Medulla oblongata (tissue), 1 donor: ENCODE measurements at regions not wholly inside any gene's neighbourhood (a gene's known extent, or its start where the extent isn't known, plus 50 kb on each side); places are given as distances from the start of the nearest gene placed in this dataset.
"Not testable (repeated sequence)": the region's sequence is repeated elsewhere in the genome, so short reads cannot be mapped to it uniquely, and the experiment has no call there.

Experiments used
- DNase-seq: peaks from one replicate; pipeline ENCODE4 v3.0.0-alpha.2; 2015; ENCODE audit errors: extremely low spot score

GRCh38 chr2:167752734-167753133, 494.7 kb downstream of the STK39 start:
- DNase-seq: no peak

GRCh38 chr2:167750675-167751074, 496.7 kb downstream of the STK39 start:
- DNase-seq: no peak

- no peak for DNase-seq
These were observed 497.7 kb downstream of the STK39 start for GRCh38 chr2:167749660-167750059.

GRCh38 chr2:167749016-167749415, 498.4 kb downstream of the STK39 start:
- DNase-seq: no peak

GRCh38 chr2:167748536-167748935, 498.9 kb downstream of the STK39 start:
- DNase-seq: no peak

GRCh38 chr2:167745667-167746066, 501.7 kb downstream of the STK39 start:
- DNase-seq: no peak

GRCh38 chr2:167739921-167740320, 507.5 kb downstream of the STK39 start:
- not testable (repeated sequence) for DNase-seq

- DNase-seq: no peak
These were observed 513.6 kb downstream of the STK39 start for GRCh38 chr2:167733747-167734146.

- DNase-seq: no peak
These were observed 515.1 kb downstream of the STK39 start for GRCh38 chr2:167732326-167732725.

GRCh38 chr2:167729911-167730310, 517.5 kb downstream of the STK39 start:
- no peak for DNase-seq

GRCh38 chr2:167726788-167727187, 520.6 kb downstream of the STK39 start:
- no peak for DNase-seq

GRCh38 chr2:167721593-167721992, 525.8 kb downstream of the STK39 start:
- DNase-seq: no peak

GRCh38 chr2:167719410-167719809, 528.0 kb downstream of the STK39 start:
- DNase-seq: no peak

GRCh38 chr2:167718560-167718959, 528.8 kb downstream of the STK39 start:
- no peak for DNase-seq

- DNase-seq: no peak
These were observed 531.5 kb downstream of the STK39 start for GRCh38 chr2:167715932-167716331.

GRCh38 chr2:167715498-167715897, 531.9 kb downstream of the STK39 start:
- not testable (repeated sequence) for DNase-seq

GRCh38 chr2:167712275-167712674, 535.1 kb downstream of the STK39 start:
- DNase-seq: no peak

GRCh38 chr2:167708998-167709397, 538.4 kb downstream of the STK39 start:
- DNase-seq: no peak

GRCh38 chr2:167706800-167707199, 540.6 kb downstream of the STK39 start:
- DNase-seq: no peak

GRCh38 chr2:167703441-167703840, 544.0 kb downstream of the STK39 start:
- no peak for DNase-seq

GRCh38 chr2:167702227-167702626, 545.2 kb downstream of the STK39 start:
- DNase-seq: no peak

GRCh38 chr2:167701651-167702050, 545.7 kb downstream of the STK39 start:
- DNase-seq: no peak

GRCh38 chr2:167697948-167698347, 549.4 kb downstream of the STK39 start:
- no peak for DNase-seq

- DNase-seq: no peak
These were observed 550.2 kb downstream of the STK39 start for GRCh38 chr2:167697194-167697593.

- DNase-seq: no peak
These were observed 554.5 kb downstream of the STK39 start for GRCh38 chr2:167692936-167693335.
